ENCODE measurements at regions not wholly inside any gene's neighbourhood (a gene's known extent, or its start where the extent isn't known, plus 50 kb on each side); places are given as distances from the start of the nearest gene placed in this dataset.

GRCh38 chr15:39360452-39360851 is 220.4 kb upstream of the THBS1 start:
- TF ChIP-seq POLR2A (IDR thresholded peaks at IDR 0.05) (no peak), CTCF (IDR thresholded peaks at IDR 0.05) (no peak), EP300 (IDR thresholded peaks at IDR 0.05) (no peak), POLR2AphosphoS5 (IDR thresholded peaks at IDR 0.05) (no peak)
